GM13976 (cell line): ENCODE measurements at regions not wholly inside any gene's neighbourhood (a gene's known extent, or its start where the extent isn't known, plus 50 kb on each side); places are given as distances from the start of the nearest gene placed in this dataset.
"Not testable (repeated sequence)": the region's sequence is repeated elsewhere in the genome, so short reads cannot be mapped to it uniquely, and the experiment has no call there.

Experiments
- DNase-seq: peaks from one replicate; pipeline ENCODE4 v3.0.0; 2012; ENCODE audit warnings: low spot score
- in situ Hi-C: fragments of 300-500 bp; cut with MboI; formaldehyde crosslinking; loops from one replicate; pipeline ENCODE4 v1.12.0; 2022; ENCODE audit warnings: low sequenced_read_pairs, mixed read lengths, inconsistent platforms; ENCODE audit not compliant: unreplicated experiment
- TF ChIP-seq, protein P1 (sequence below): IDR thresholded peaks from 2 replicates; pipeline ENCODE4 v1.5.1; 2012; ENCODE audit warnings: borderline replicate concordance, mild to moderate bottlenecking; ENCODE audit not compliant: insufficient read depth; ENCODE audit errors: extremely low read depth, missing control alignments, control extremely low read depth

DNA sequence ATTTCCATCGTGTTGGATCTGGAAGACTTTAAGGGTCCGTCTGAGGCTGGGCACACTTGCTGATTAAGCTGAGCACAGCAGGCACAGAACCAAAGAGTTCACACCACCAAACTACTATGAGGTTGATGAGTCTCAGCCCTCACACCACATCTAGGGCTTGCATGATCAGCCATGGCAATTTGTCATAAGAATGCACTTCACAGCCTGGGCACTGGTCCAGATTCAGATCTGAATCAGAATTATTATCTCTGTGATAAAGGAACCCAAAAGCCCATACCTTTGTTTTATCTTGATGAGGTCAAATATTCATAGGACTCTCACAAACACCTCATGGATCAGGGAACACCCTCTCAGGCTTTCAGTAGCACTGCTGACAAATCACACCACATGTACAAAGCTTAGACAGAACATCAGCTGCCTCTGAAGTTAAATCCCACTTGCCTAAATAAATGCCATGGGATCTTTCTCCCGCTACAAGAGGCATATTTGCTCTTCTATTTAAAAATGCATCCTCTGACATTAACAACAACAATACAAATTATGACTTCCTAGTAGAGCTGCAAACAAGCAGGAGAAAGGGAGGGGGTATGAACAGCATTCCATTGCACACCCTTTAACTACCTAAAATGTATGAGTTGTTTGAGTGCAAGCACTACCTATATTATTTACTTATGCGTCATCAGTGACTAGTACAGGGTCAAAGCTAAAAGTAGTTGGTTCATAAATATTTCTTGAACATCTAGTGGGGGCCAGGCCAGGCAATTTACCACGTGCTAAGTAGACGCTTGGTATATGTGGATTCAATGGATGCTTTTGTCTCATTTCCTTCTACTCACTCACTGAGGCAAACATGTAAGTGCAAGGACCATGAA, 186.3 kb upstream of the FGF13 start:
- in situ Hi-C loops: no loop called here
- TF ChIP-seq, protein P1, sequence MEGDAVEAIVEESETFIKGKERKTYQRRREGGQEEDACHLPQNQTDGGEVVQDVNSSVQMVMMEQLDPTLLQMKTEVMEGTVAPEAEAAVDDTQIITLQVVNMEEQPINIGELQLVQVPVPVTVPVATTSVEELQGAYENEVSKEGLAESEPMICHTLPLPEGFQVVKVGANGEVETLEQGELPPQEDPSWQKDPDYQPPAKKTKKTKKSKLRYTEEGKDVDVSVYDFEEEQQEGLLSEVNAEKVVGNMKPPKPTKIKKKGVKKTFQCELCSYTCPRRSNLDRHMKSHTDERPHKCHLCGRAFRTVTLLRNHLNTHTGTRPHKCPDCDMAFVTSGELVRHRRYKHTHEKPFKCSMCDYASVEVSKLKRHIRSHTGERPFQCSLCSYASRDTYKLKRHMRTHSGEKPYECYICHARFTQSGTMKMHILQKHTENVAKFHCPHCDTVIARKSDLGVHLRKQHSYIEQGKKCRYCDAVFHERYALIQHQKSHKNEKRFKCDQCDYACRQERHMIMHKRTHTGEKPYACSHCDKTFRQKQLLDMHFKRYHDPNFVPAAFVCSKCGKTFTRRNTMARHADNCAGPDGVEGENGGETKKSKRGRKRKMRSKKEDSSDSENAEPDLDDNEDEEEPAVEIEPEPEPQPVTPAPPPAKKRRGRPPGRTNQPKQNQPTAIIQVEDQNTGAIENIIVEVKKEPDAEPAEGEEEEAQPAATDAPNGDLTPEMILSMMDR: no peak
- no peak for DNase-seq

DNA sequence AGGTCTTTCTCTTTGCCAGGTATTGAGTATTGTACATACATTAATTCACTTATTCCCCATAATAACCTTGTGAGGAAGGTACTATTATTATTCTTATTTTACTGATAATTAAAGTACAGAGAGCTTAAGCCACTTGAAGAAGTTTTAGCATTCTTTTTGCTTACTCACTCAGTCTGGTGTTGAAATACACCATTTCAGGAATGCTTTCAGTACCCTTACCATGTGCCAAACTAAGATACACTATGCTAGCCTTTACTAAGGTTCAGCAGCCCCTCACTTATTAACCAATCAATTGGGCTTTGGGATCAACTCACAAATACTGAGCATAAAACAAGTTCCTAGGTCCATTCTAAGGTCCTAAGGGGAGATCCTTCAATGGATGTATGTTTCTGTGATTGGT, 179.0 kb upstream of the FGF13 start:
- DNase-seq: no peak
- in situ Hi-C loops: no loop called here
- TF ChIP-seq, protein P1: no peak

DNA sequence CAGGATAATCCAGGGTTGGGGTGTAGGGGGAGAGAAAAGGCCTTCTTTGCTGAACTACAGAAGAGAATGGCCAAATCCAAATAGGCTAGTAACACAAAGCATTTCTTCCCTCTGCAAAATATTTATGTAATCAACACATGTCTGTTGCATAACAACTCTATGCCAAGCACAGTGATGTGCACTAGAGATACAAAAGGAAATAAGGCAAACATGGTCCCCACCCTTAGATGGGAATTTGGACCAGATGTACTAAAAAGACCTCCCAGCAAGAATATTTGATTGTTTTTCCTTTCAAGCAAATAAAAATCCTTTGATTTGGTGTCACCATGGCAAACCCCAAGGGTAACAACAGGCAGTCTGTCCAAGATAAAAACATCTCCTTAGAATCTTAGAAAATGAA, 177.6 kb upstream of the FGF13 start:
- DNase-seq: no peak
- in situ Hi-C loops: no loop called here
- TF ChIP-seq, protein P1: no peak

DNA sequence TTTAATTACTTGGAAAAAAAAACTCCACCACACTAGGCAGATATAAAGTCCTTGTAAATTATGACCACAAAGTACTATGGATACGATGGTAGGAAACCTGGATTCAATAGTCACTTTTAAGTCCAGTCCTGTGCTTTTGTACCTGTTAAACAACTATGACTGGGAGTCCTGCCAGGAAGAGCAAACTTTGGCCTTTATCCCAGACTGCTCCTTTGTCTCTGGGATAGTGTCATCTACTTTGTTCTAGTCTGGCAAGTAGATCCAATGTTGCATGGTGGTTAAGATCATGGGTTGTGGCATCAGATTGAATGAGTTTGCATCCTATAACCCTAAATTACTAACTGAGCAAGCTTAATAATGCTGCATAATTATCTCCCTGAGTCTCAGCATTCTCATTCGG, 175.3 kb upstream of the FGF13 start:
- in situ Hi-C loops: no loop called here
- TF ChIP-seq, protein P1: no peak
- no peak for DNase-seq

DNA sequence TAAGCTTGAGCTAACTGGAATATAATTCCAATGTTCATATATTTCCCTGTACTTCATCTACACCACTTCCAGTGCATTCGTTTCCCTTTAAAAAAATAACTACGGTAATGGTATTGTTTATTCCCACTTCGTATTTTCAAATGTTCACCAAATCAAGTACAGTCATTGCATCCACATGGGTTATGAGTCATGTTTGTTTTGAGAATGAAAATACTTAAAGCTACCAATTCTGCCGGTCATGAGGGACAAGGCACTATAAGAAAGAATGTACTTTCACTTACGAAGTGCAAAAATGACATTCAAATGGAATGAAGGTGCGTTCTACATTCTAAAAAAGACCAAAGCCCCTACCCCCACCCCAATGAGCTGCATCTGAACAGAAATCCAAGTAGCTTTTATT, 174.4 kb upstream of the FGF13 start:
- DNase-seq: no peak
- TF ChIP-seq, protein P1: no peak
- in situ Hi-C loops: no loop called here

DNA sequence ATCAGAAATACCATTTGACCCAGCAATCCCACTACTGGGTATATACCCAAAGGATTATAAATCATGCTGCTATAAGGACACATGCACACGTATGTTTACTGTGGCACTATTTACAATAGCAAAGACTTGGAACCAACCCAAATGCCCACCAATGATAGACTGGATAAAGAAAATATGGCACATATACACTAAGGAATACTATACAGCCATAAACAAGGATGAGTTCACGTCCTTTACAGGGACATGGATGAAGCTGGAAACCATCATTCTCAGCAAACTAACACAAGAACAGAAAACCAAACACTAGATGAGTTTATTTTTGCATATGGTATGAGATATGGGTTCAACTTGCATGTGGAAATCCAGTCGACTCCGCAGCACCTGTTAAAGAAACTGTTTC, 168.8 kb upstream of the FGF13 start:
- in situ Hi-C loops: not testable (repeated sequence)

DNA sequence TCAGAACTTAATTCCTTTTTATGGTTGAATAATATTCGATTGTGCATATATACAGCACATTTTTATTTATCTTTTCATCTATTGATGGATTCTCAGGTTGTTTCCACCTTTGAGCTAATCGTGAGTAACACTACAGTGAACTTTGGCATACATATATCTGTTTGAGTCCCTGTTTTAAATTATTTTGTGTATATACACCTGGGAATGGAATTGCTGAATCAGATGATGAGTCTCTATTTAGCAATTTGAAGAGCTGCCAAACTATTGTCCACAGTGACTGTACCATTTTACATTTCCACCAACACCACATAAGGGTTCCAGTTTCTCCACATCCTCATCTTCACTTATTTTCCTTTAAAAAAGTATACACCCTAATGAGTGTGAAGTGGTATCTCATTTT, 166.2 kb upstream of the FGF13 start:
- TF ChIP-seq, protein P1: no peak
- in situ Hi-C loops: no loop called here
- DNase-seq: no peak

More for the DNA sequence above, 168.8 kb upstream of the FGF13 start:
- not testable (repeated sequence) for DNase-seq
